GM13977 (cell line): ENCODE measurements at regions not wholly inside any gene's neighbourhood (a gene's known extent, or its start where the extent isn't known, plus 50 kb on each side); places are given as distances from the start of the nearest gene placed in this dataset.

Experiments
- DNase-seq: peaks from one replicate; pipeline ENCODE4 v3.0.0; 2012; ENCODE audit warnings: low spot score
- in situ Hi-C: fragments of 300-500 bp; cut with MboI; formaldehyde crosslinking; loops from one replicate; pipeline ENCODE4 v1.12.0; 2022; ENCODE audit warnings: low sequenced_read_pairs, low pct_unique_long_range_greater_than_20kb, mixed read lengths, inconsistent platforms; ENCODE audit not compliant: unreplicated experiment
- TF ChIP-seq, protein P1 (sequence below): IDR thresholded peaks from 2 replicates; pipeline ENCODE4 v1.5.1; 2012; ENCODE audit warnings: mild to moderate bottlenecking, control low read depth; ENCODE audit not compliant: insufficient read depth; ENCODE audit errors: extremely low read depth, missing control alignments

DNA sequence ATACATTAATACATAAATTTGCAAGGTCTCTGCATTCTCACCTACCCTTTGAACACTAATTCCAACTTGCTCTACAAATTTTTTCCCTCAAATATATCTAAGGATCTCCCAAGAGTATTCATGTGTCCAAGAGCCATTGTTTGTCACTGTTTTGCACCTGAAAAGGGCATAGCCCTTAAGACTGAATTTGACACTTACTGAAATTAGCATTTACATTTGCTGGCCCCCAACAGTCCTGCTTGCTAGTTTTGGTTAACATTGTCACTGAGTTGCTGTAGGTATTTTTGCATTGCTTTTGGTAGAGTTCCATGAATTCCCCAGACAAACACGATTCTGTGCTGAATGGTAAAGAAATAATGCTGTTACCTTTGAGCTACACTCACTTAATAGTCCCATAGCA lies 57.3 kb downstream of the KCNA4 start:
- in situ Hi-C loops: no loop called here
- DNase-seq: no peak
- TF ChIP-seq, protein P1, sequence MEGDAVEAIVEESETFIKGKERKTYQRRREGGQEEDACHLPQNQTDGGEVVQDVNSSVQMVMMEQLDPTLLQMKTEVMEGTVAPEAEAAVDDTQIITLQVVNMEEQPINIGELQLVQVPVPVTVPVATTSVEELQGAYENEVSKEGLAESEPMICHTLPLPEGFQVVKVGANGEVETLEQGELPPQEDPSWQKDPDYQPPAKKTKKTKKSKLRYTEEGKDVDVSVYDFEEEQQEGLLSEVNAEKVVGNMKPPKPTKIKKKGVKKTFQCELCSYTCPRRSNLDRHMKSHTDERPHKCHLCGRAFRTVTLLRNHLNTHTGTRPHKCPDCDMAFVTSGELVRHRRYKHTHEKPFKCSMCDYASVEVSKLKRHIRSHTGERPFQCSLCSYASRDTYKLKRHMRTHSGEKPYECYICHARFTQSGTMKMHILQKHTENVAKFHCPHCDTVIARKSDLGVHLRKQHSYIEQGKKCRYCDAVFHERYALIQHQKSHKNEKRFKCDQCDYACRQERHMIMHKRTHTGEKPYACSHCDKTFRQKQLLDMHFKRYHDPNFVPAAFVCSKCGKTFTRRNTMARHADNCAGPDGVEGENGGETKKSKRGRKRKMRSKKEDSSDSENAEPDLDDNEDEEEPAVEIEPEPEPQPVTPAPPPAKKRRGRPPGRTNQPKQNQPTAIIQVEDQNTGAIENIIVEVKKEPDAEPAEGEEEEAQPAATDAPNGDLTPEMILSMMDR: no peak

DNA sequence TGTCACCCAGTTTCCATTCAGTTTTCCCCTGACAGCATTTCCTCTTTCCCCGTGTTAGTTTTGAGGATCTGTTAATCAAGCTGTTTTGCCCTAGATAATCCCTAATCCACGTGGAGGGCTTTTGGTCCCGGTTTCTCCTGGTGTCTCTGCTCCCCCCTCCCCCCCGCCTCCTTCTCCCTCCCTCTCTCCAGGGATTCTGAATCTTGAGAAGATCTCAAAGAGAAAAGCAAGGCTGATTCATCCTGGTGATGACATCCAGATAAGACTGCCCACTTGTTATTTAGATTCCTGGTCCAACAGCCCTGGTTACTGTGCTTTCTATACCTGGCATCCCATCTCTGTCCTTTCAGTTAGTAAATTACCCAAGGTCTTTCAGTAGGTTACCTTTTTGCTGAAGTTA lies 59.4 kb downstream of the KCNA4 start:
- in situ Hi-C loops: no loop called here
- TF ChIP-seq, protein P1: no peak
- DNase-seq: no peak

DNA sequence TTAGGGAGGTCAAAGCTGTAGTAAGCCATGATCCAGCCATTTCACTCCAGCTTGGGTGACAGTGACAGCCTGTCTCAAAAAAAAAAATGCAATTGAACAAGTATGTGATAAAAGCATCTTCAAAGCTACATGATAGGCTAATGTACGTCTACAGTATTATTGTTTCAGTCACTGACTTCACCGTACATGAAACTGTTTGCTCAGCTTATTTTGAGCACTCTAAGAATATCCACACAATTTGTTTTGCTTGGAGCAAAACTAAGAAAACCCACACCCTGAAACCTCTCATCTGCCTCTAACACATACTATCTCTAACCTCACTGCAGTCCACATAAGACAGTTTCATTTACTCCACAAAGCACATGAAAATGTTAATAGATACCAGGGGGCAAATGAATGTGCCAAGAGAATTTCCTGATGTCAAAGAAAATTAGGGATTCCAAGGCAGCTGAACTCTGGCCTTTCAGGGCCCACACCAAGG lies 60.7 kb downstream of the KCNA4 start:
- no peak for DNase-seq
- in situ Hi-C loops: no loop called here
- TF ChIP-seq, protein P1: no peak

DNA sequence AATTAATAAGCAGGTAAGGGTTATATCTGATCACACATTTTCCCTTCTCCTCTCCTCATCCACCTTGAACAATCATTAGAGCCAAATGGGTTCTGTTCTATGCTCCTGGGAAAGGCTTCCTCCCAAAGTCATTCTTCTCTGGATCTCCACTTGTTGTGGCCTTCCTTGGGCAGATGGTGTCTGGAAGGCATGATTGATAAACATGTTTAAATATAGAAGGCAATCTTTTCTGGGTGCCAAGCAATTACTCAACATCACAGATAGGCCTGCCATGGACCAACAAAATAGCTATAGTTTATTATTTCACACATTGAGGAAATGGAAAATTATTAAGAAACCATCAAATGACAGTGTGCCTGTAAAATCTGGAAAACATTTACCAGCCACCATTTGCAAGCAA lies 73.5 kb downstream of the KCNA4 start:
- in situ Hi-C loops: no loop called here
- TF ChIP-seq, protein P1: no peak
- DNase-seq: no peak

DNA sequence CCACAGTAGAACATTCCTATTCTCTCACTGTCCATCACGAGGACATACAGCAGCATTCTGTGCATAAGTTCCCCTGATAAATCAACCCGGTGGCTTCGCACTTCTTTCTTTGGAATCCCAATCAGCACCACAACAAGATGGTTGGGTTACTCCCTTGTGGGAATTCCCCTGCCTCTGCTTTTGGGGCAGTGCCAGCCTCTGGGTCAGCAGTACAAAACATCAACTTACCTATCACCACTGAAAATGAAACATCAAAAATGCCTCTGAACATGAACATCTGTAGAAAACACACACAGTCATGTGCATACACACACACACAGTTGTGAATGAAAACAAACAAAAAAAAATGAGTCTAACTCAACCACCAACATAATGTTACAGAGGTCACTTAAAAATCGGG lies 79.3 kb downstream of the KCNA4 start:
- TF ChIP-seq, protein P1: no peak
- no peak for DNase-seq
- in situ Hi-C loops: no loop called here

DNA sequence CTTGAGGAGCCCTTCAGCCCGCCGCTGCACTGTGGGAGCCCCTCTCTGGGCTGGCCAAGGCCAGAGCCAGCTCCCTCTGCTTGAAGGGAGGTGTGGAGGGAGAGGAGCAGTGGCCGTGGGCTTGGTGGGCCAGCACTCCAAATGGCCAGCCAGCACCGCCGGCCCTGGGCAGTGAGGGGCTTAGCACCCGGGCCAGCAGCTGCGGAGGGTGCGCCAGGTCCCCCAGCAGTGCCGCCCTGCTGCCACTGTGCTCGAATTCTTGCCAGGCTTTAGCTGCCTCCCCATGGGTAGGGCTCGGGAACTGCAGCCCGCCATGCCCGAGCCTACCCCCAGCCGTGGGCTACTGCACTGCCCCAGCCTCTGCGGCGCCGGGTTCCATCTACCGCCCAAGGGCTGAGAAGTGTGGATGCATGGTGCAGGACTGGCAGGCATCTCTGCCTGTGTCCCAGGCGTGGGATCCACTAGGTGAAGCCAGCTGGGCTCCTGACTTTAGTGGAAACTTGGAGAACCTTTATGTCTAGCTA lies 82.7 kb downstream of the KCNA4 start:
- TF ChIP-seq, protein P1: no peak
- in situ Hi-C loops: no loop called here
- no peak for DNase-seq

DNA sequence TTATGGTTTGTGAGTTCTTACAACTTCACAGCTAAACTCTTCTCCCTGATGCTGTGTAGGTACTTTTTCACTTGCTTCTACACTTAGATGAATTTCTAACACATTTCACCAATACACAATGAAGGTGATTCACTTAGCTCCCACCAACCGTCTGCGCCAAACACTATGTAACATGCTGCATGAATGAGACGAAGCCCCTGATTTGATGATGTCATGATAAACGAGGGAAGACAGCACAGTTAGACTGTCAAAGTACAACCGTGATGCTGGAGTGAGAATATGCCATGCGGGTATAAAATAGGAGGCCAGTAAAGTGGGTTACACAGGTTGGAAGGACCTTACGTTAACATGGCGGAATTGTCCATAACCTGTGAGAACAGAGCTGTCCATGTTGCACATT lies 100.8 kb downstream of the KCNA4 start:
- no peak for DNase-seq
- TF ChIP-seq, protein P1: no peak
- in situ Hi-C loops: no loop called here
